ENCODE measurements at regions not wholly inside any gene's neighbourhood (a gene's known extent, or its start where the extent isn't known, plus 50 kb on each side); places are given as distances from the start of the nearest gene placed in this dataset.
"Not testable (repeated sequence)": the region's sequence is repeated elsewhere in the genome, so short reads cannot be mapped to it uniquely, and the experiment has no call there.

GRCh38 chr15:31502541-31503229 is 176.1 kb downstream of the KLF13 start:
- DNase-seq: peak; percentile 6
- no peak overlapping the region for H3K27ac ChIP-seq
- H3K4me3 ChIP-seq: no peak overlapping the region
- no peaks in the 10 kb centered on the region for H3K9me3 ChIP-seq
- no peak for TF ChIP-seq POLR2A (IDR thresholded peaks at IDR 0.05)
- no peak for TF ChIP-seq CTCF (IDR thresholded peaks at IDR 0.05)
- no peaks in the 10 kb centered on the region for H3K4me1 ChIP-seq
- H3K36me3 ChIP-seq (ENCODE audit: low read depth, missing control alignments): no peaks in the 10 kb centered on the region
- no peaks in the 10 kb centered on the region for H3K27me3 ChIP-seq
- intact Hi-C loops (cut with DNase I; ENCODE audit: low total_unique reads): no loop called here
- 90 to 91% methylated on average over 13 of the region's 13 CpGs for WGBS, 2 donors

- Histone ChIP-seq H3K36me3 (ENCODE audit: low read depth, missing control alignments) (no peaks in the 10 kb centered on the region), H3K4me1 (no peaks in the 10 kb centered on the region), H3K27me3 (no peaks in the 10 kb centered on the region), H3K9me3 (no peaks in the 10 kb centered on the region), H3K4me3 (no peak overlapping the region), H3K27ac (no peak overlapping the region)
- intact Hi-C loops (cut with DNase I; ENCODE audit: low total_unique reads): no loop called here
- TF ChIP-seq POLR2A (IDR thresholded peaks at IDR 0.05) (no peak), CTCF (IDR thresholded peaks at IDR 0.05) (no peak)
- WGBS, 2 donors: 78 to 82% methylated on average over 4 to 6 of the region's 6 CpGs
- no peak for DNase-seq
These were observed 176.6 kb downstream of the KLF13 start for GRCh38 chr15:31503256-31503655.

GRCh38 chr15:31503758-31504461 is 177.3 kb downstream of the KLF13 start:
- Histone ChIP-seq H3K9me3 (no peaks in the 10 kb centered on the region), H3K36me3 (ENCODE audit: low read depth, missing control alignments) (no peaks in the 10 kb centered on the region), H3K27me3 (no peaks in the 10 kb centered on the region), H3K4me3 (no peak overlapping the region), H3K27ac (no peak overlapping the region), H3K4me1 (no peaks in the 10 kb centered on the region)
- DNase-seq: peak; percentile 12
- 89 to 91% methylated on average over 11 to 17 of the region's 17 CpGs for WGBS, 2 donors
- TF ChIP-seq POLR2A (IDR thresholded peaks at IDR 0.05) (no peak), CTCF (IDR thresholded peaks at IDR 0.05) (no peak)
- intact Hi-C loops (cut with DNase I; ENCODE audit: low total_unique reads): no loop called here

- intact Hi-C loops (cut with DNase I; ENCODE audit: low total_unique reads): no loop called here
- peak; percentile 4 for DNase-seq
- H3K36me3 ChIP-seq (ENCODE audit: low read depth, missing control alignments): no peaks in the 10 kb centered on the region
- no peaks in the 10 kb centered on the region for H3K9me3 ChIP-seq
- no peak overlapping the region for H3K4me3 ChIP-seq
- H3K27ac ChIP-seq: no peak overlapping the region
- no peak for TF ChIP-seq CTCF (IDR thresholded peaks at IDR 0.05)
- TF ChIP-seq POLR2A (IDR thresholded peaks at IDR 0.05): no peak
- no peaks in the 10 kb centered on the region for H3K27me3 ChIP-seq
- 80 to 82% methylated on average over 6 to 7 of the region's 7 CpGs for WGBS, 2 donors
- H3K4me1 ChIP-seq: no peaks in the 10 kb centered on the region
These were observed 177.8 kb downstream of the KLF13 start for GRCh38 chr15:31504462-31504839.

GRCh38 chr15:31507573-31507972 is 180.9 kb downstream of the KLF13 start:
- DNase-seq: peak; percentile 29
- H3K9me3 ChIP-seq; H3K36me3 ChIP-seq (ENCODE audit: low read depth, missing control alignments); H3K4me3 ChIP-seq; intact Hi-C loops (cut with DNase I; ENCODE audit: low total_unique reads); H3K27ac ChIP-seq; H3K27me3 ChIP-seq; H3K4me1 ChIP-seq: not testable (repeated sequence)
- WGBS, 2 donors: 55 to 68% methylated on average over 5 of the region's 5 CpGs

Measured in testis (tissue), 2 donors.